Endodermal cell (in vitro differentiated cells): ENCODE measurements at regions not wholly inside any gene's neighbourhood (a gene's known extent, or its start where the extent isn't known, plus 50 kb on each side); places are given as distances from the start of the nearest gene placed in this dataset.
"Not testable (repeated sequence)": the region's sequence is repeated elsewhere in the genome, so short reads cannot be mapped to it uniquely, and the experiment has no call there.

Experiments used
- DNase-seq: peaks from one replicate; pipeline ENCODE4 v3.0.0-alpha.2; 2017
- H3K27ac ChIP-seq: 2 replicates; pipeline ENCODE4 v1.5.1; 2013; ENCODE audit warnings: mild to moderate bottlenecking, low read depth, low read length, moderate library complexity
- H3K27me3 ChIP-seq: 2 replicates; pipeline ENCODE4 v1.6.1; 2013; ENCODE audit warnings: mild to moderate bottlenecking, low read length, moderate library complexity; ENCODE audit not compliant: insufficient read depth, control insufficient read depth, poor library complexity, severe bottlenecking
- H3K36me3 ChIP-seq: 2 replicates; pipeline ENCODE4 v1.7.0; 2013; ENCODE audit warnings: mild to moderate bottlenecking, low read length, moderate library complexity; ENCODE audit not compliant: control insufficient read depth, insufficient read depth
- H3K4me1 ChIP-seq: one replicate; pipeline ENCODE4 v1.7.0; 2013; ENCODE audit warnings: low read length; ENCODE audit not compliant: control insufficient read depth, insufficient read depth
- H3K4me3 ChIP-seq: 2 replicates; pipeline ENCODE4 v1.5.1; 2013; ENCODE audit warnings: mild to moderate bottlenecking, low read length, moderate library complexity
- H3K9ac ChIP-seq: 2 replicates; pipeline ENCODE4 v1.6.1; 2013; ENCODE audit warnings: mild to moderate bottlenecking, low read length, moderate library complexity; ENCODE audit not compliant: poor library complexity, severe bottlenecking; ENCODE audit errors: extremely low read depth
- H3K9me3 ChIP-seq: 2 replicates; pipeline ENCODE4 v1.6.1; 2013; ENCODE audit warnings: mild to moderate bottlenecking, low read length, moderate library complexity; ENCODE audit not compliant: control insufficient read depth
- H3K27ac Mint-ChIP-seq: 2 replicates; pipeline ENCODE4 v1.8.0; 2020; ENCODE audit warnings: mixed read lengths
- H3K27me3 Mint-ChIP-seq: 2 replicates; pipeline ENCODE4 v1.8.0; 2021; ENCODE audit warnings: mild to moderate bottlenecking, mixed read lengths; ENCODE audit not compliant: insufficient read depth
- H3K36me3 Mint-ChIP-seq: 2 replicates; pipeline ENCODE4 v1.8.0; 2020; ENCODE audit warnings: low read depth, mixed read lengths
- H3K4me1 Mint-ChIP-seq: 2 replicates; pipeline ENCODE4 v1.8.0; 2020; ENCODE audit warnings: mixed read lengths
- H3K4me3 Mint-ChIP-seq: 2 replicates; pipeline ENCODE4 v1.8.0; 2020; ENCODE audit warnings: mild to moderate bottlenecking, moderate library complexity, mixed read lengths
- H3K9me3 Mint-ChIP-seq: 2 replicates; pipeline ENCODE4 v1.8.0; 2020; ENCODE audit warnings: mild to moderate bottlenecking, mixed read lengths
- CTCF ChIP-seq: fragments of 200-600 bp; sonication (generic); conservative IDR thresholded peaks from 2 replicates; pipeline ENCODE4 v1.5.0; 2021; ENCODE audit warnings: antibody characterized with exemption, mild to moderate bottlenecking
- WGBS, 2 experiments: methylation state at CpG; one replicate each; pipeline versions ENCODE4 v1.1.5 to v1.1.7; 2013; ENCODE audit warnings: missing lambda C conversion rate in 2 of 2, mixed read lengths in 1 of 2; ENCODE audit not compliant: insufficient coverage in 1 of 2, insufficient read length in 1 of 2; 5-methylcytosine and 5-hydroxymethylcytosine counted together

GRCh38 chr14:21852061-21852664 is 178.5 kb upstream of the OR4E1 start:
- Mint-ChIP-seq H3K4me3 (no peak overlapping the region), H3K27ac (no peak overlapping the region), H3K27me3 (peaks cover 26% of the 10 kb centered on the region), H3K9me3 (no peaks in the 10 kb centered on the region), H3K4me1 (peaks cover 7% of the 10 kb centered on the region), H3K36me3 (no peaks in the 10 kb centered on the region)
- no peaks in the 10 kb centered on the region for H3K27me3 ChIP-seq
- no peak overlapping the region for H3K9ac ChIP-seq
- H3K4me1 ChIP-seq: no peaks in the 10 kb centered on the region
- WGBS, 2 experiments: 22 to 33% methylated on average over 2 to 4 of the region's 4 CpGs
- TF ChIP-seq CTCF: peak; percentile 92
- peak; percentile 90 for DNase-seq
- H3K4me3 ChIP-seq: no peak overlapping the region
- no peaks in the 10 kb centered on the region for H3K9me3 ChIP-seq
- no peaks in the 10 kb centered on the region for H3K36me3 ChIP-seq
- H3K27ac ChIP-seq: no peak overlapping the region

GRCh38 chr14:21846902-21847301 is 173.3 kb upstream of the OR4E1 start:
- not testable (repeated sequence) for H3K36me3 Mint-ChIP-seq
- WGBS, 2 experiments: 68% methylated on average over 9 of the region's 11 CpGs; no CpG with 5 or more reads in 1 of the 2 experiments
- H3K27me3 Mint-ChIP-seq: peaks cover 57% of the 10 kb centered on the region

GRCh38 chr14:21846227-21846885 is 172.7 kb upstream of the OR4E1 start:
- 25 to 35% methylated on average over 4 to 13 of the region's 13 CpGs for WGBS, 2 experiments
- peak; percentile 83 for DNase-seq
- H3K4me3 Mint-ChIP-seq: no peak overlapping the region
- no peak overlapping the region for H3K4me3 ChIP-seq
- TF ChIP-seq CTCF: peak; percentile 93
- H3K27me3 Mint-ChIP-seq: peaks cover 56% of the 10 kb centered on the region
- H3K27me3 ChIP-seq: peaks cover 33% of the 10 kb centered on the region
- H3K9me3 ChIP-seq: no peaks in the 10 kb centered on the region
- no peaks in the 10 kb centered on the region for H3K4me1 Mint-ChIP-seq
- H3K36me3 Mint-ChIP-seq: no peaks in the 10 kb centered on the region
- H3K9me3 Mint-ChIP-seq: no peaks in the 10 kb centered on the region
- no peaks in the 10 kb centered on the region for H3K4me1 ChIP-seq
- no peak overlapping the region for H3K27ac ChIP-seq
- H3K36me3 ChIP-seq: no peaks in the 10 kb centered on the region
- no peak overlapping the region for H3K27ac Mint-ChIP-seq
- H3K9ac ChIP-seq: no peak overlapping the region

More at GRCh38 chr14:21846902-21847301, 173.3 kb upstream of the OR4E1 start:
- not testable (repeated sequence) for H3K27ac ChIP-seq, H3K36me3 ChIP-seq, H3K4me3 Mint-ChIP-seq, H3K9me3 Mint-ChIP-seq, H3K9me3 ChIP-seq, H3K4me3 ChIP-seq, DNase-seq, H3K4me1 Mint-ChIP-seq, H3K27ac Mint-ChIP-seq, H3K9ac ChIP-seq, H3K4me1 ChIP-seq
- peaks cover 30% of the 10 kb centered on the region for H3K27me3 ChIP-seq
